K562 (cell line): ENCODE measurements at regions not wholly inside any gene's neighbourhood (a gene's known extent, or its start where the extent isn't known, plus 50 kb on each side); places are given as distances from the start of the nearest gene placed in this dataset.

Experiments used
- ATAC-seq: fragments of 200-7000 bp; cut with Tn5 transposase; 3 replicates; pipeline ENCODE4 v1.9.1; 2020; ENCODE audit warnings: moderate library complexity
- BruUV-seq: library from RNA; stranded (reverse); fragments of 400-500 nt; replicated peaks from 2 replicates; lab custom pipeline; 2021; lab: Mats Ljungman, UMichigan
- CTCF ChIA-PET: fragments of 300-600 bp; formaldehyde crosslinking; extraction: SDS; loops from one replicate; lab custom pipeline; 2021; ENCODE audit warnings: low intra/inter-chr PET ratio; lab: Yijun Ruan, JAX
- POLR2A ChIA-PET: fragments of 300-600, 350-650 bp; sonication (Branson Sonifier 250); formaldehyde crosslinking; extraction: SDS; loops from one replicate; lab custom pipeline; 2021; ENCODE audit warnings: antibody characterized with exemption, inconsistent platforms; lab: Yijun Ruan, JAX
- DNase-seq, 4 experiments: peaks; one replicate each; pipeline versions ENCODE4 v3.0.0 to v3.0.0-alpha.2; 2011 to 2018; ENCODE audit warnings: low spot score in 3 of 4, mixed read lengths in 3 of 4; ENCODE audit errors: extremely low read depth in 1 of 4
- FAIRE-seq: peaks from 2 replicates; lab custom pipeline; 2011; peaks lifted over from hg19 to GRCh38; lab: Jason Lieb, UNC
- H2AFZ ChIP-seq: 2 replicates; pipeline ENCODE4 v1.6.0; 2011; ENCODE audit warnings: low read depth, low read length, control low read depth, inconsistent platforms
- H3K27ac ChIP-seq: fragments of 200-600 bp; 3 replicates; pipeline ENCODE4 v1.8.0; 2011; ENCODE audit warnings: low read depth, mild to moderate bottlenecking, control low read depth, inconsistent platforms, low read length, moderate library complexity, mixed read lengths; ENCODE audit errors: extremely low read depth
- H3K27me3 ChIP-seq, 2 experiments: fragments of 300-600 bp in 1 of 2; 2 replicates in 1 of 2; 3 replicates in 1 of 2; pipeline versions ENCODE4 v1.6.0 to v1.8.0; 2011; ENCODE audit warnings: inconsistent platforms in 2 of 2, low read length in 2 of 2, mild to moderate bottlenecking in 1 of 2, mixed read lengths in 1 of 2, moderate library complexity in 1 of 2; ENCODE audit not compliant: control insufficient read depth in 2 of 2, insufficient read depth in 2 of 2
- H3K36me3 ChIP-seq: fragments of 300-600 bp; 3 replicates; pipeline ENCODE4 v1.8.0; 2011; ENCODE audit warnings: mild to moderate bottlenecking, low read length, inconsistent platforms; ENCODE audit not compliant: control insufficient read depth, insufficient read depth
- H3K4me1 ChIP-seq, 2 experiments: fragments of 200-600 bp in 1 of 2; replicated peaks in 1 of 2; 2 replicates in 1 of 2; 3 replicates in 1 of 2; pipeline versions ENCODE4 v1.5.1 to v1.8.0; 2011; ENCODE audit warnings: inconsistent platforms in 2 of 2, low read length in 2 of 2, mild to moderate bottlenecking in 1 of 2, mixed read lengths in 1 of 2, moderate library complexity in 1 of 2; ENCODE audit not compliant: control insufficient read depth in 2 of 2, insufficient read depth in 2 of 2
- H3K4me2 ChIP-seq: 2 replicates; pipeline ENCODE4 v1.6.1; 2011; ENCODE audit warnings: low read length, control low read depth, inconsistent platforms, mixed read lengths; ENCODE audit not compliant: insufficient read depth
- H3K4me3 ChIP-seq: fragments of 200-600 bp; sonication (generic), shearing (Covaris generic); 2 replicates; pipeline ENCODE4 v1.5.1; 2016; ENCODE audit warnings: control low read depth, inconsistent platforms
- H3K79me2 ChIP-seq: fragments of 200-600 bp; 3 replicates; pipeline ENCODE4 v1.8.0; 2011; ENCODE audit warnings: low read length, inconsistent platforms; ENCODE audit not compliant: control insufficient read depth, insufficient read depth
- H3K9ac ChIP-seq, 2 experiments: 2 replicates each; pipeline versions ENCODE4 v1.6.0 to v1.6.1; 2011; ENCODE audit warnings: low read depth in 2 of 2, low read length in 2 of 2, control low read depth in 1 of 2, inconsistent platforms in 1 of 2, mild to moderate bottlenecking in 1 of 2, mixed read lengths in 1 of 2; ENCODE audit not compliant: insufficient read depth in 1 of 2
- H3K9me1 ChIP-seq: one replicate; pipeline ENCODE4 v1.6.0; 2011; ENCODE audit warnings: inconsistent platforms, mild to moderate bottlenecking, low read length, moderate library complexity; ENCODE audit not compliant: control insufficient read depth, insufficient read depth
- H3K9me3 ChIP-seq: replicated peaks from 2 replicates; pipeline ENCODE4 v1.5.1; 2011; ENCODE audit warnings: low read depth, low read length, inconsistent platforms; ENCODE audit not compliant: control insufficient read depth, insufficient read depth
- H4K20me1 ChIP-seq: replicated peaks from 2 replicates; pipeline ENCODE4 v1.6.1; 2011; ENCODE audit warnings: low read length, inconsistent platforms, mixed read lengths; ENCODE audit not compliant: control insufficient read depth, insufficient read depth
- HINFP ChIP-seq: fragments of 450-650 bp; conservative IDR thresholded peaks from 2 replicates; pipeline ENCODE4 v1.6.1; 2016; ENCODE audit warnings: missing genetic modification characterization, low read depth, mild to moderate bottlenecking, control low read depth, missing compliant biosample characterization
- NFIX ChIP-seq: fragments of 250-450 bp; sonication (Bioruptor Pico); IDR thresholded peaks from 2 replicates; pipeline ENCODE4 v1.4.0; 2020; ENCODE audit warnings: low read depth, mild to moderate bottlenecking, moderate library complexity
- RBM25 ChIP-seq: fragments of 200-400 bp; formaldehyde crosslinking; IDR thresholded peaks from 2 replicates; pipeline ENCODE4 v1.6.1; 2018; ENCODE audit warnings: low read length, low read depth, moderate library complexity; ENCODE audit not compliant: severe bottlenecking
- SRSF3 ChIP-seq: fragments of 200-400 bp; formaldehyde crosslinking; IDR thresholded peaks from 2 replicates; pipeline ENCODE4 v1.6.1; 2016; ENCODE audit warnings: mild to moderate bottlenecking, low read length, moderate library complexity; ENCODE audit not compliant: insufficient read depth
- WGBS: fragments of 100-300 bp; shearing (Covaris generic); methylation state at CpG from one replicate; pipeline ENCODE4 v1.1.6; 2016; ENCODE audit warnings: low coverage, mixed read lengths; ENCODE audit not compliant: insufficient coverage; ENCODE audit errors: missing lambda C conversion rate; 5-methylcytosine and 5-hydroxymethylcytosine counted together
- in situ Hi-C: fragments of 300-500 bp; cut with MboI; formaldehyde crosslinking; loops from 4 replicates; pipeline ENCODE4 v1.15.0; 2018; ENCODE audit warnings: inconsistent platforms, mixed read lengths
- intact Hi-C: fragments of 100-400 bp; cut with micrococcal nuclease; formaldehyde crosslinking; loops from 2 replicates; pipeline ENCODE4 v1.14.2; 2022

- CTCF ChIA-PET = no interaction called here
- 0% methylated on average over 9 of the region's 9 CpGs for WGBS
- intact Hi-C loops = no loop called here
Measured at GRCh38 chr10:78604286-78604685, 464.5 kb upstream of the ZMIZ1 start.

More at GRCh38 chr10:78604286-78604685, 464.5 kb upstream of the ZMIZ1 start:
- H3K4me1 ChIP-seq = no peaks in the 10 kb centered on the region
- no peaks in the 10 kb centered on the region for H3K9me1 ChIP-seq
- H3K9ac ChIP-seq = peak overlapping the region in 1 of 2 experiments; percentile 33; a peak in 1 of 4 replicates
- no TSS peak for BruUV-seq
- H3K79me2 ChIP-seq = no peaks in the 10 kb centered on the region
- H3K36me3 ChIP-seq = no peaks in the 10 kb centered on the region
- H3K4me2 ChIP-seq = no peak overlapping the region
- no peak overlapping the region for H3K27ac ChIP-seq
- H3K27me3 ChIP-seq = peaks cover 0 to 26% of the 10 kb centered on the region in 2 experiments; a peak in 2 of 5 replicates
- DNase-seq = no peak
- no peaks in the 10 kb centered on the region for H4K20me1 ChIP-seq
- TF ChIP-seq NFIX (CRISPR knock-in tag) (no peak), HINFP (tag) (no peak), RBM25 (no peak), SRSF3 (no peak)
- no peak overlapping the region for H3K4me3 ChIP-seq
- POLR2A ChIA-PET = interaction anchor here (0.8 kb wide), 1 partner anchor 29 kb away, joined by 3 read pairs; no protein-coding TSS in a partner anchor
- H2AFZ ChIP-seq = no peak overlapping the region
- H3K9me3 ChIP-seq = no peaks in the 10 kb centered on the region
- no peak for FAIRE-seq
- no peak for ATAC-seq
- in situ Hi-C loops = no loop called here
